Thoracic aorta (tissue), 2 donors: ENCODE measurements at regions not wholly inside any gene's neighbourhood (a gene's known extent, or its start where the extent isn't known, plus 50 kb on each side); places are given as distances from the start of the nearest gene placed in this dataset.

Experiments used
- ATAC-seq: fragments of 150-250 bp; one replicate; pipeline ENCODE4 v1.8.0; 2017; ENCODE audit warnings: low read depth; ENCODE audit not compliant: insufficient number of reproducible peaks, low FRiP score
- DNase-seq: peaks from one replicate; pipeline ENCODE4 v3.0.0-alpha.2; 2020; ENCODE audit warnings: low spot score
- H3K27ac ChIP-seq, 2 donors: fragments of 200-600 bp; sonication (generic); 1 replicate in 1 of 2; 2 replicates in 1 of 2; pipeline ENCODE4 v1.5.1; 2016; ENCODE audit warnings: mild to moderate bottlenecking in 2 of 2, moderate library complexity in 2 of 2
- H3K27me3 ChIP-seq: fragments of 200-600 bp; sonication (generic); replicated peaks from 2 replicates; pipeline ENCODE4 v1.6.0; 2016; ENCODE audit warnings: mild to moderate bottlenecking; ENCODE audit not compliant: insufficient read depth
- H3K36me3 ChIP-seq: fragments of 200-600 bp; sonication (generic); one replicate; pipeline ENCODE4 v1.5.1; 2016
- H3K4me1 ChIP-seq, 2 donors: fragments of 200-600 bp; sonication (generic); 1 replicate in 1 of 2; 2 replicates in 1 of 2; pipeline versions ENCODE4 v1.5.1 to v1.6.0; 2016; ENCODE audit warnings: low read depth in 2 of 2, mild to moderate bottlenecking in 1 of 2; ENCODE audit not compliant: control insufficient read depth in 1 of 2
- H3K4me3 ChIP-seq: fragments of 200-600 bp; sonication (generic); 2 replicates; pipeline ENCODE4 v1.5.1; 2016; ENCODE audit warnings: mild to moderate bottlenecking
- H3K9me3 ChIP-seq: fragments of 200-600 bp; sonication (generic); 2 replicates; pipeline ENCODE4 v1.5.1; 2016
- CTCF ChIP-seq: fragments of 200-600 bp; sonication (generic); IDR thresholded peaks from one replicate; pipeline ENCODE4 v1.5.1; 2019; ENCODE audit warnings: antibody characterized with exemption

GRCh38 chr20:40603057-40603651 is 85.9 kb downstream of the MAFB start:
- no peak for ATAC-seq
- Histone ChIP-seq H3K4me1 (no peaks in the 10 kb centered on the region), H3K9me3 (no peaks in the 10 kb centered on the region), H3K27me3 (no peaks in the 10 kb centered on the region), H3K4me3 (no peak overlapping the region), H3K27ac (no peak overlapping the region), H3K36me3 (no peaks in the 10 kb centered on the region)
- DNase-seq, result no peak
- no peak for TF ChIP-seq CTCF

GRCh38 chr20:40602381-40602780 is 86.7 kb downstream of the MAFB start:
- ATAC-seq (no peak), DNase-seq (no peak)
- H3K36me3 ChIP-seq, result no peaks in the 10 kb centered on the region
- H3K4me3 ChIP-seq, result no peak overlapping the region
- TF ChIP-seq CTCF, result no peak
- no peaks in the 10 kb centered on the region for H3K9me3 ChIP-seq
- H3K4me1 ChIP-seq, result no peaks in the 10 kb centered on the region
- no peaks in the 10 kb centered on the region for H3K27me3 ChIP-seq
- no peak overlapping the region for H3K27ac ChIP-seq

- Histone ChIP-seq H3K27me3 (no peaks in the 10 kb centered on the region), H3K27ac (no peak overlapping the region), H3K36me3 (no peaks in the 10 kb centered on the region), H3K9me3 (no peaks in the 10 kb centered on the region), H3K4me1 (no peaks in the 10 kb centered on the region), H3K4me3 (no peak overlapping the region)
- ATAC-seq, result no peak
- DNase-seq, result no peak
- no peak for TF ChIP-seq CTCF
Observed at GRCh38 chr20:40600441-40601219, 88.4 kb downstream of the MAFB start.

- no peak for TF ChIP-seq CTCF
- H3K9me3 ChIP-seq, result no peaks in the 10 kb centered on the region
- no peaks in the 10 kb centered on the region for H3K36me3 ChIP-seq
- H3K27me3 ChIP-seq, result no peaks in the 10 kb centered on the region
- no peak overlapping the region for H3K27ac ChIP-seq
- ATAC-seq (no peak), DNase-seq (no peak)
- H3K4me3 ChIP-seq, result no peak overlapping the region
- H3K4me1 ChIP-seq, result no peaks in the 10 kb centered on the region
Observed at GRCh38 chr20:40599987-40600386, 89.0 kb downstream of the MAFB start.

- H3K27me3 ChIP-seq, result no peaks in the 10 kb centered on the region
- no peak overlapping the region for H3K27ac ChIP-seq
- no peak for TF ChIP-seq CTCF
- DNase-seq (no peak), ATAC-seq (no peak)
- no peaks in the 10 kb centered on the region for H3K36me3 ChIP-seq
- H3K9me3 ChIP-seq, result no peaks in the 10 kb centered on the region
- no peaks in the 10 kb centered on the region for H3K4me1 ChIP-seq
- H3K4me3 ChIP-seq, result no peak overlapping the region
Observed at GRCh38 chr20:40592941-40593340, 96.1 kb downstream of the MAFB start.
